Duodenal mucosa (tissue), 2 donors: ENCODE measurements at regions not wholly inside any gene's neighbourhood (a gene's known extent, or its start where the extent isn't known, plus 50 kb on each side); places are given as distances from the start of the nearest gene placed in this dataset.
"Not testable (repeated sequence)": the region's sequence is repeated elsewhere in the genome, so short reads cannot be mapped to it uniquely, and the experiment has no call there.

ENCODE experiments used
- H3K27ac ChIP-seq: one replicate; pipeline ENCODE4 v1.7.0; 2013; ENCODE audit warnings: low read depth, low read length
- H3K27me3 ChIP-seq, 2 donors: one replicate each; pipeline ENCODE4 v1.7.0; 2013; ENCODE audit warnings: low read length in 2 of 2, control low read depth in 1 of 2; ENCODE audit not compliant: insufficient read depth in 2 of 2, control insufficient read depth in 1 of 2
- H3K36me3 ChIP-seq, 2 donors: one replicate each; pipeline ENCODE4 v1.7.0; 2013; ENCODE audit warnings: low read length in 2 of 2, control low read depth in 1 of 2; ENCODE audit not compliant: insufficient read depth in 2 of 2, control insufficient read depth in 1 of 2
- H3K4me1 ChIP-seq, 2 donors: one replicate each; pipeline ENCODE4 v1.7.0; 2013; ENCODE audit warnings: low read length in 2 of 2, control low read depth in 1 of 2; ENCODE audit not compliant: insufficient read depth in 2 of 2, control insufficient read depth in 1 of 2
- H3K4me3 ChIP-seq, 2 donors: one replicate each; pipeline ENCODE4 v1.7.0; 2013; ENCODE audit warnings: low read length in 2 of 2, low read depth in 1 of 2
- H3K9ac ChIP-seq, 2 donors: one replicate each; pipeline ENCODE4 v1.7.0; 2013; ENCODE audit warnings: low read length in 2 of 2, low read depth in 1 of 2
- H3K9me3 ChIP-seq, 2 donors: one replicate each; pipeline ENCODE4 v1.7.0; 2013; ENCODE audit warnings: low read length in 2 of 2, control low read depth in 1 of 2; ENCODE audit not compliant: control insufficient read depth in 1 of 2

GRCh38 chr6:86822747-86823146, 114.6 kb upstream of the HTR1E start:
- H3K9ac ChIP-seq: no peak overlapping the region
- H3K9me3 ChIP-seq: peaks cover 0 to 3% of the 10 kb centered on the region in 2 donors
- H3K4me1 ChIP-seq: no peaks in the 10 kb centered on the region
- H3K27me3 ChIP-seq: no peaks in the 10 kb centered on the region
- no peak overlapping the region for H3K4me3 ChIP-seq
- no peaks in the 10 kb centered on the region for H3K36me3 ChIP-seq
- no peak overlapping the region for H3K27ac ChIP-seq

- Histone ChIP-seq H3K9me3 (peaks cover 3% of the 10 kb centered on the region in 2 donors), H3K36me3 (no peaks in the 10 kb centered on the region), H3K27ac (no peak overlapping the region), H3K4me1 (no peaks in the 10 kb centered on the region), H3K4me3 (no peak overlapping the region), H3K27me3 (no peaks in the 10 kb centered on the region), H3K9ac (no peak overlapping the region)
These were observed 116.6 kb upstream of the HTR1E start for GRCh38 chr6:86820750-86821149.

GRCh38 chr6:86793649-86794048, 143.7 kb upstream of the HTR1E start:
- Histone ChIP-seq H3K4me3 (no peak overlapping the region), H3K4me1 (no peaks in the 10 kb centered on the region), H3K27ac (no peak overlapping the region), H3K9ac (no peak overlapping the region), H3K27me3 (no peaks in the 10 kb centered on the region), H3K36me3 (no peaks in the 10 kb centered on the region), H3K9me3 (peaks cover 0 to 3% of the 10 kb centered on the region in 2 donors)

- Histone ChIP-seq H3K36me3 (no peaks in the 10 kb centered on the region), H3K9me3 (peaks cover 0 to 2% of the 10 kb centered on the region in 2 donors), H3K9ac (no peak overlapping the region), H3K27ac (no peak overlapping the region), H3K4me3 (no peak overlapping the region), H3K4me1 (no peaks in the 10 kb centered on the region), H3K27me3 (no peaks in the 10 kb centered on the region)
These were observed 145.9 kb upstream of the HTR1E start for GRCh38 chr6:86791476-86791875.

- Histone ChIP-seq H3K9ac (no peak overlapping the region), H3K4me1 (no peaks in the 10 kb centered on the region), H3K9me3 (no peaks in the 10 kb centered on the region), H3K27me3 (no peaks in the 10 kb centered on the region), H3K4me3 (no peak overlapping the region), H3K36me3 (no peaks in the 10 kb centered on the region), H3K27ac (no peak overlapping the region)
These were observed 147.4 kb upstream of the HTR1E start for GRCh38 chr6:86789779-86790411.

GRCh38 chr6:86782328-86782727, 155.0 kb upstream of the HTR1E start:
- Histone ChIP-seq H3K27ac (no peak overlapping the region), H3K27me3 (no peaks in the 10 kb centered on the region), H3K4me3 (no peak overlapping the region), H3K9ac (no peak overlapping the region), H3K4me1 (no peaks in the 10 kb centered on the region), H3K36me3 (no peaks in the 10 kb centered on the region), H3K9me3 (peaks cover 0 to 2% of the 10 kb centered on the region in 2 donors)

- H3K9me3 ChIP-seq: peaks cover 0 to 2% of the 10 kb centered on the region in 2 donors
- H3K4me3 ChIP-seq: no peak overlapping the region
- H3K9ac ChIP-seq: no peak overlapping the region
- no peaks in the 10 kb centered on the region for H3K36me3 ChIP-seq
- H3K27ac ChIP-seq: no peak overlapping the region
- no peaks in the 10 kb centered on the region for H3K4me1 ChIP-seq
- H3K27me3 ChIP-seq: no peaks in the 10 kb centered on the region
These were observed 156.4 kb upstream of the HTR1E start for GRCh38 chr6:86780923-86781322.

- Histone ChIP-seq H3K27me3 (no peaks in the 10 kb centered on the region), H3K27ac (no peak overlapping the region), H3K4me1 (no peaks in the 10 kb centered on the region), H3K36me3 (no peaks in the 10 kb centered on the region), H3K9me3 (peaks cover 0 to 2% of the 10 kb centered on the region in 2 donors), H3K9ac (no peak overlapping the region), H3K4me3 (no peak overlapping the region)
These were observed 161.4 kb upstream of the HTR1E start for GRCh38 chr6:86775893-86776292.

- Histone ChIP-seq H3K9me3 (peaks cover 5 to 18% of the 10 kb centered on the region in 2 donors), H3K4me1 (no peaks in the 10 kb centered on the region), H3K4me3 (no peak overlapping the region), H3K27me3 (no peaks in the 10 kb centered on the region), H3K27ac (no peak overlapping the region), H3K36me3 (no peaks in the 10 kb centered on the region), H3K9ac (no peak overlapping the region)
These were observed 172.1 kb upstream of the HTR1E start for GRCh38 chr6:86765211-86765610.

- H3K4me1 ChIP-seq, H3K27me3 ChIP-seq, H3K4me3 ChIP-seq, H3K36me3 ChIP-seq, H3K9ac ChIP-seq, H3K27ac ChIP-seq: not testable (repeated sequence)
- peaks cover 13 to 21% of the 10 kb centered on the region in 2 donors for H3K9me3 ChIP-seq
These were observed 177.4 kb upstream of the HTR1E start for GRCh38 chr6:86759953-86760352.
